ENCODE measurements at regions not wholly inside any gene's neighbourhood (a gene's known extent, or its start where the extent isn't known, plus 50 kb on each side); places are given as distances from the start of the nearest gene placed in this dataset.

DNA sequence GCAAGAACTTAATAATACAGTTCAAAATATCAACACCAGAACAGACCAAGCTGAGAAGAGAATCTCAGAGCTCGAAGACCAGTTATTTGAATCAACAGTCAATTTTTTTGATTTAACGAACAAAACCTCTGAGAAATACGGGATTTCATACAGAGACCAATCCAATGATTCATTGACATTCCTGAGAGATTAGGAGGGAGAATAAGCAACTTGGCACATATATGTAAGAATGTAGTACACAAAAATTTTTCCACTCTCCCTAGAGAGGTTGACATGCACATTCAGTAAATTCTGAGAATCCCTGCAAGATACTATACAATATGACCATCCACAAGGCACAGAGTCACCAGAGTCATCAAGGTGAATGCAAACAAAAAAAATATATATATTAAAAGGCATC, 1577.3 kb upstream of the C9orf72 start:
- TF ChIP-seq, protein P1, sequence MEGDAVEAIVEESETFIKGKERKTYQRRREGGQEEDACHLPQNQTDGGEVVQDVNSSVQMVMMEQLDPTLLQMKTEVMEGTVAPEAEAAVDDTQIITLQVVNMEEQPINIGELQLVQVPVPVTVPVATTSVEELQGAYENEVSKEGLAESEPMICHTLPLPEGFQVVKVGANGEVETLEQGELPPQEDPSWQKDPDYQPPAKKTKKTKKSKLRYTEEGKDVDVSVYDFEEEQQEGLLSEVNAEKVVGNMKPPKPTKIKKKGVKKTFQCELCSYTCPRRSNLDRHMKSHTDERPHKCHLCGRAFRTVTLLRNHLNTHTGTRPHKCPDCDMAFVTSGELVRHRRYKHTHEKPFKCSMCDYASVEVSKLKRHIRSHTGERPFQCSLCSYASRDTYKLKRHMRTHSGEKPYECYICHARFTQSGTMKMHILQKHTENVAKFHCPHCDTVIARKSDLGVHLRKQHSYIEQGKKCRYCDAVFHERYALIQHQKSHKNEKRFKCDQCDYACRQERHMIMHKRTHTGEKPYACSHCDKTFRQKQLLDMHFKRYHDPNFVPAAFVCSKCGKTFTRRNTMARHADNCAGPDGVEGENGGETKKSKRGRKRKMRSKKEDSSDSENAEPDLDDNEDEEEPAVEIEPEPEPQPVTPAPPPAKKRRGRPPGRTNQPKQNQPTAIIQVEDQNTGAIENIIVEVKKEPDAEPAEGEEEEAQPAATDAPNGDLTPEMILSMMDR (optimal IDR thresholded peaks at IDR 0.05 in 1 of 3, IDR thresholded peaks at IDR 0.05 in 1 of 3, conservative IDR thresholded peaks at IDR 0.05 in 1 of 3; ENCODE audit: extremely low read depth in 1 of 3, insufficient read depth in 2 of 3, low read length in 3 of 3): no peak
- TF ChIP-seq EZH2 (IDR thresholded peaks at IDR 0.05; ENCODE audit: low read length): no peak
- Histone ChIP-seq H3K27me3 (ENCODE audit: control insufficient read depth, extremely low read depth, insufficient read depth, low read length) (no peaks in the 10 kb centered on the region), H3K4me2 (ENCODE audit: control insufficient read depth, extremely low read depth, insufficient read depth, low read depth, low read length) (no peak overlapping the region), H3K4me1 (ENCODE audit: control insufficient read depth, extremely low read depth, insufficient read depth, low read length) (no peaks in the 10 kb centered on the region), H2AFZ (ENCODE audit: control insufficient read depth, low read length) (no peak overlapping the region), H3K9me3 (ENCODE audit: control insufficient read depth, low read depth, low read length) (no peaks in the 10 kb centered on the region), H3K27ac (ENCODE audit: control insufficient read depth, insufficient read depth, low read length) (no peak overlapping the region), H3K79me2 (ENCODE audit: control insufficient read depth, insufficient read depth, low read length) (no peaks in the 10 kb centered on the region), H4K20me1 (ENCODE audit: control insufficient read depth, extremely low read depth, insufficient read depth, low read length) (no peaks in the 10 kb centered on the region), H3K36me3 (ENCODE audit: control insufficient read depth in 2 of 2, extremely low read depth in 1 of 2, insufficient read depth in 2 of 2, low read length in 2 of 2) (no peaks in the 10 kb centered on the region), H3K4me3 (ENCODE audit: control insufficient read depth in 2 of 3, extremely low read depth in 1 of 3, insufficient read depth in 2 of 3, low read depth in 1 of 3, low read length in 3 of 3) (no peak overlapping the region), H3K9ac (ENCODE audit: control insufficient read depth, extremely low read depth, insufficient read depth, low read length) (no peak overlapping the region), H3K9me1 (ENCODE audit: control insufficient read depth, extremely low read depth, insufficient read depth, low read length) (no peaks in the 10 kb centered on the region)
- FAIRE-seq (no peak), DNase-seq (ENCODE audit: low read depth, low spot score) (no peak)
- dilution Hi-C loops (cut with MboI; ENCODE audit: extremely low pct_ligation_motif_present, low sequenced_read_pairs): no loop called here

DNA sequence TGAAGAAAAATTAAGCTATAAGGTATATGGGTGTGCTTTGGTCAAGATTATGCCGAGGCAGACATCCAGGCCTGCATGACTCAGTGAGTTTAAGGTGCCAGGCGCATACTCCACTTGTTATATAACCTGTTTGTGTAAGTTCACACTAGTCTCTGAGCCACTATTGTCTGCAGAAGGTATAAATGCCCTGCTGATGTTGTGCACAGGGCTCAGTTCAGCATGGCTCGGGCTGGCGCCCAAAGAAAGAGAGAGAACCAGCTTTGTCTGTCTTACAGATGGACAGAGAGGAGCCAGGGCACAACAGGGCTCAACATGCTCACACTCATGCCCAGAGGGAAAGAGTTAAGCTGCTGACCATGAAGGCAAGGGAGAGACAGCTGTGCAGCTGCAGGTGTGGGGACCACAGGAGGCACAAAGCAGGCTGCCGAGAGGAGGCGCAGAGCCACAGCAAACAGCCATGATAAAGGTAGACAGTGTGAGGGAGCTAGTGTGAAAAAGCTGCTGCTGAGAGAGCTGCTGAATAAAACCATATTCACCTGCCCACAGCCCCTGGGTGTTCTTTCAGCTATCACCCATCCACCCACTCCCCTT, 1587.6 kb upstream of the C9orf72 start:
- no peaks in the 10 kb centered on the region for H3K36me3 ChIP-seq (ENCODE audit: control insufficient read depth in 2 of 2, extremely low read depth in 1 of 2, insufficient read depth in 2 of 2, low read length in 2 of 2)
- no peaks in the 10 kb centered on the region for H4K20me1 ChIP-seq (ENCODE audit: control insufficient read depth, extremely low read depth, insufficient read depth, low read length)
- no peaks in the 10 kb centered on the region for H3K79me2 ChIP-seq (ENCODE audit: control insufficient read depth, insufficient read depth, low read length)
- H3K9me3 ChIP-seq (ENCODE audit: control insufficient read depth, low read depth, low read length): no peaks in the 10 kb centered on the region
- dilution Hi-C loops (cut with MboI; ENCODE audit: extremely low pct_ligation_motif_present, low sequenced_read_pairs): no loop called here
- no peaks in the 10 kb centered on the region for H3K27me3 ChIP-seq (ENCODE audit: control insufficient read depth, extremely low read depth, insufficient read depth, low read length)
- no peak overlapping the region for H3K4me2 ChIP-seq (ENCODE audit: control insufficient read depth, extremely low read depth, insufficient read depth, low read depth, low read length)
- no peaks in the 10 kb centered on the region for H3K9me1 ChIP-seq (ENCODE audit: control insufficient read depth, extremely low read depth, insufficient read depth, low read length)
- no peak overlapping the region for H3K9ac ChIP-seq (ENCODE audit: control insufficient read depth, extremely low read depth, insufficient read depth, low read length)
- H3K4me3 ChIP-seq (ENCODE audit: control insufficient read depth in 2 of 3, extremely low read depth in 1 of 3, insufficient read depth in 2 of 3, low read depth in 1 of 3, low read length in 3 of 3): no peak overlapping the region
- DNase-seq (ENCODE audit: low read depth, low spot score) (no peak), FAIRE-seq (no peak)
- H2AFZ ChIP-seq (ENCODE audit: control insufficient read depth, low read length): no peak overlapping the region
- no peak overlapping the region for H3K27ac ChIP-seq (ENCODE audit: control insufficient read depth, insufficient read depth, low read length)
- TF ChIP-seq, protein P1 (optimal IDR thresholded peaks at IDR 0.05 in 1 of 3, IDR thresholded peaks at IDR 0.05 in 1 of 3, conservative IDR thresholded peaks at IDR 0.05 in 1 of 3; ENCODE audit: extremely low read depth in 1 of 3, insufficient read depth in 2 of 3, low read length in 3 of 3): no peak
- TF ChIP-seq EZH2 (IDR thresholded peaks at IDR 0.05; ENCODE audit: low read length): no peak
- H3K4me1 ChIP-seq (ENCODE audit: control insufficient read depth, extremely low read depth, insufficient read depth, low read length): no peaks in the 10 kb centered on the region

Measured in keratinocyte (primary cell).